ENCODE measurements at regions not wholly inside any gene's neighbourhood (a gene's known extent, or its start where the extent isn't known, plus 50 kb on each side); places are given as distances from the start of the nearest gene placed in this dataset.

DNA sequence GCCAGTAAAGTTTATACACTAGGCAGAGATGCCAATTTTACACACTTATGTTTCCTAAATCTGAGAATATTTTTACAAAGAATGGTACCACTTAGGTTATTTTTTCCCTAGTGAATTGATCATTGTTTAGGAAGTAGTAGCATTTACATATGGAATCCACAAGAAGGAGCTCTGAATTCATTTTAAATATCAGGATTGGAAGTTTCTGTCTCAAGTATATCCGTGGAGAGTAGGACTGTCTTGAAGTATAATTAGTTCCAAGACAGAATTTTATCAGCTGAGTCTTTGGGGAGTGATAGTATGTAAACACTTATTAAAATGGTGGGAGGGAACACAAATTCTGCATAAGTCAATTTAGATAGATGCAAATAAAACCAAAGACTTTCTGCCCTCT is 82.3 kb upstream of the FAM98A start:
- Histone ChIP-seq H3K27me3 (ENCODE audit: low read depth, low read length) (no peaks in the 10 kb centered on the region), H3K27ac (ENCODE audit: low read length) (no peak overlapping the region), H3K36me3 (ENCODE audit: control insufficient read depth in 1 of 2, insufficient read depth in 2 of 2, low read length in 2 of 2) (no peaks in the 10 kb centered on the region), H3K4me3 (ENCODE audit: low read depth in 1 of 2, low read length in 2 of 2) (no peak overlapping the region), H3K9me3 (ENCODE audit: control insufficient read depth in 1 of 2, low read length in 2 of 2) (no peaks in the 10 kb centered on the region), H3K4me1 (ENCODE audit: control insufficient read depth in 1 of 2, insufficient read depth in 2 of 2, low read length in 2 of 2) (no peaks in the 10 kb centered on the region)

DNA sequence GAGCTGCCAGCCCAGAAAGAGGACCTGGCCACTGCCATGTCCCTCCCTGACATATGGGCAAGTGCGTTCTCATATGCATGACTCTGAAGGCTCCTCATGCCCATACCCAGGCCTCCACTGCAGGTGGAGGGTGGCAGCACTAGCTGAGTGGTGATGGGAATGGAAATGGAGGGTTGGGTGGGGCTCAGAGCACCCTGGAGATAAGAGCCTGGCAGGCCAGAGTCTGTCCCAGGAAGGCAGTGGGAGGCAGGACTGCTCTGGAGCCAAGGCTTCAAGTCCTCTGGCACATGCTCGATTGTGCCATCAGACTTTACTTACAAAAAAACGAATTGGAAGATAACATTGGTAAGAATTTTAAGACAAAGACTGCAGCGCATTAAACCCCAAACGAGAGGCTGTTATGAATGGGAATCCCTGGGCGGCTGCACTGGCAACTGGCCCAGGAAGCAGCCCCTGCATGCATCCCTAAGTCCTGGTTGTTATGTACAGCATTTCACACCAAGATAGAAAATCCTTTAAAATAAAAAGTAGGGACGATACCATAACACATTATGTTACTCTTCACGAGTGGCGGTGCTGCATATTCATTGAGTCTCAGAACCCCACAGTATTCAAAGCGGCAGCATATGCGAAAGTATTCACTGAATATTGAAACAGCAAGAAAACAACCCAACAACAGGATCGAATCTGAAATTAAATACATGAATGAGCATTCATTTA is 81.7 kb upstream of the FAM98A start:
- Histone ChIP-seq H3K9me3 (ENCODE audit: control insufficient read depth in 1 of 2, low read length in 2 of 2) (no peaks in the 10 kb centered on the region), H3K27ac (ENCODE audit: low read length) (no peak overlapping the region), H3K4me3 (ENCODE audit: low read depth in 1 of 2, low read length in 2 of 2) (no peak overlapping the region), H3K27me3 (ENCODE audit: low read depth, low read length) (no peaks in the 10 kb centered on the region), H3K4me1 (ENCODE audit: control insufficient read depth in 1 of 2, insufficient read depth in 2 of 2, low read length in 2 of 2) (no peaks in the 10 kb centered on the region), H3K36me3 (ENCODE audit: control insufficient read depth in 1 of 2, insufficient read depth in 2 of 2, low read length in 2 of 2) (no peaks in the 10 kb centered on the region)

DNA sequence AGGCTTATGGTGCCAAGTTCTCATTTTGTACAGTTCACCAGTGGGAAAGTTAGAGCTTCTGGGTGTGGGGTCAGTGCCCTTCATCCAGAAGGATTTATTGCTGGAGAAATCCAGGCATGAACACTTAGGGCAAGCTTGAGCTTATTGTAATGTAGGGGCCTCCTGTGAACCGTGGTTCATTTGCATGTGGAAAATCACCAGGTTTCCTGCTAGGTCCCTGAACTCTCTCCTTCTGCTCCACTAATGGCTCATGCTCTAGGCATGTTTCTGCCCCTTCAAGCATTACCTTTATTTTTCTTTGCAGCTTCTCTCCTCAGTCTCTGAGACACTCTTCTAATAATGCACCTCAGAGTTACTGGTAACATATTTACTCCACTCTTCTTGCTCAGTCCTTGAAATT is 79.3 kb upstream of the FAM98A start:
- Histone ChIP-seq H3K27ac (ENCODE audit: low read length) (no peak overlapping the region), H3K4me3 (ENCODE audit: low read depth in 1 of 2, low read length in 2 of 2) (no peak overlapping the region), H3K9me3 (ENCODE audit: control insufficient read depth in 1 of 2, low read length in 2 of 2) (no peaks in the 10 kb centered on the region), H3K36me3 (ENCODE audit: control insufficient read depth in 1 of 2, insufficient read depth in 2 of 2, low read length in 2 of 2) (no peaks in the 10 kb centered on the region), H3K27me3 (ENCODE audit: low read depth, low read length) (no peaks in the 10 kb centered on the region), H3K4me1 (ENCODE audit: control insufficient read depth in 1 of 2, insufficient read depth in 2 of 2, low read length in 2 of 2) (no peaks in the 10 kb centered on the region)

GRCh38 chr2:33673937-33674336 is 74.8 kb upstream of the FAM98A start:
- H3K27me3 ChIP-seq (ENCODE audit: low read depth, low read length): no peaks in the 10 kb centered on the region
- no peak overlapping the region for H3K27ac ChIP-seq (ENCODE audit: low read length)
- H3K36me3 ChIP-seq (ENCODE audit: control insufficient read depth in 1 of 2, insufficient read depth in 2 of 2, low read length in 2 of 2): no peaks in the 10 kb centered on the region
- no peaks in the 10 kb centered on the region for H3K4me1 ChIP-seq (ENCODE audit: control insufficient read depth in 1 of 2, insufficient read depth in 2 of 2, low read length in 2 of 2)
- H3K9me3 ChIP-seq (ENCODE audit: control insufficient read depth in 1 of 2, low read length in 2 of 2): no peaks in the 10 kb centered on the region
- H3K4me3 ChIP-seq (ENCODE audit: low read depth in 1 of 2, low read length in 2 of 2): no peak overlapping the region

- Histone ChIP-seq H3K36me3 (ENCODE audit: control insufficient read depth in 1 of 2, insufficient read depth in 2 of 2, low read length in 2 of 2) (no peaks in the 10 kb centered on the region), H3K4me3 (ENCODE audit: low read depth in 1 of 2, low read length in 2 of 2) (no peak overlapping the region), H3K9me3 (ENCODE audit: control insufficient read depth in 1 of 2, low read length in 2 of 2) (no peaks in the 10 kb centered on the region), H3K27me3 (ENCODE audit: low read depth, low read length) (no peaks in the 10 kb centered on the region), H3K4me1 (ENCODE audit: control insufficient read depth in 1 of 2, insufficient read depth in 2 of 2, low read length in 2 of 2) (no peaks in the 10 kb centered on the region), H3K27ac (ENCODE audit: low read length) (no peak overlapping the region)
These were observed 73.8 kb upstream of the FAM98A start for GRCh38 chr2:33672896-33673295.

- Histone ChIP-seq H3K36me3 (ENCODE audit: control insufficient read depth in 1 of 2, insufficient read depth in 2 of 2, low read length in 2 of 2) (no peaks in the 10 kb centered on the region), H3K9me3 (ENCODE audit: control insufficient read depth in 1 of 2, low read length in 2 of 2) (no peaks in the 10 kb centered on the region), H3K27ac (ENCODE audit: low read length) (no peak overlapping the region), H3K27me3 (ENCODE audit: low read depth, low read length) (no peaks in the 10 kb centered on the region), H3K4me1 (ENCODE audit: control insufficient read depth in 1 of 2, insufficient read depth in 2 of 2, low read length in 2 of 2) (no peaks in the 10 kb centered on the region), H3K4me3 (ENCODE audit: low read depth in 1 of 2, low read length in 2 of 2) (no peak overlapping the region)
These were observed 73.3 kb upstream of the FAM98A start for GRCh38 chr2:33672389-33672788.

- Histone ChIP-seq H3K36me3 (ENCODE audit: control insufficient read depth in 1 of 2, insufficient read depth in 2 of 2, low read length in 2 of 2) (no peaks in the 10 kb centered on the region), H3K27me3 (ENCODE audit: low read depth, low read length) (no peaks in the 10 kb centered on the region), H3K4me1 (ENCODE audit: control insufficient read depth in 1 of 2, insufficient read depth in 2 of 2, low read length in 2 of 2) (no peaks in the 10 kb centered on the region), H3K4me3 (ENCODE audit: low read depth in 1 of 2, low read length in 2 of 2) (no peak overlapping the region), H3K9me3 (ENCODE audit: control insufficient read depth in 1 of 2, low read length in 2 of 2) (no peaks in the 10 kb centered on the region), H3K27ac (ENCODE audit: low read length) (no peak overlapping the region)
These were observed 72.1 kb upstream of the FAM98A start for GRCh38 chr2:33671198-33671597.

- H3K27me3 ChIP-seq (ENCODE audit: low read depth, low read length): no peaks in the 10 kb centered on the region
- H3K4me1 ChIP-seq (ENCODE audit: control insufficient read depth in 1 of 2, insufficient read depth in 2 of 2, low read length in 2 of 2): no peaks in the 10 kb centered on the region
- H3K4me3 ChIP-seq (ENCODE audit: low read depth in 1 of 2, low read length in 2 of 2): no peak overlapping the region
- H3K36me3 ChIP-seq (ENCODE audit: control insufficient read depth in 1 of 2, insufficient read depth in 2 of 2, low read length in 2 of 2): no peaks in the 10 kb centered on the region
- H3K27ac ChIP-seq (ENCODE audit: low read length): no peak overlapping the region
- no peaks in the 10 kb centered on the region for H3K9me3 ChIP-seq (ENCODE audit: control insufficient read depth in 1 of 2, low read length in 2 of 2)
These were observed 71.4 kb upstream of the FAM98A start for GRCh38 chr2:33670392-33670937.

DNA sequence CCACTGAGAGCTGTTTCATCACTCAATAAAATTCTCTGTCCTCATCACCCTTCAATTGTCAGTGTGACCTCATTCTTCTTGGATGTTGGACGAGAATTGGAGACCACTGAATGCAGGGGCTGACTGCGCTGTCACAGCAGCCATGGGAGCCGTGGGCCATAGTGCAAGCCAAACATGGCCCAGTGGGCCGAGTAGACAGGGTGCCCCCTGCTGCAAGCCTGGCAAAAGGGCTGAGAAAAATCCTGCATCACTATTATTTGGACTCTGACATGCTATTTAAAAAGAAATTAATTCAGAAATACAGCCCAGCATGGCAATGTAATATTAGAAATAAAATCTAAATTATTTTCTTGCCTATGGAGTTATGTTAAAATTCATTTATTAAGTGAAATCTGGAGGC is 67.8 kb upstream of the FAM98A start:
- no peaks in the 10 kb centered on the region for H3K36me3 ChIP-seq (ENCODE audit: control insufficient read depth in 1 of 2, insufficient read depth in 2 of 2, low read length in 2 of 2)
- no peak overlapping the region for H3K4me3 ChIP-seq (ENCODE audit: low read depth in 1 of 2, low read length in 2 of 2)
- H3K27ac ChIP-seq (ENCODE audit: low read length): no peak overlapping the region
- no peaks in the 10 kb centered on the region for H3K4me1 ChIP-seq (ENCODE audit: control insufficient read depth in 1 of 2, insufficient read depth in 2 of 2, low read length in 2 of 2)
- H3K9me3 ChIP-seq (ENCODE audit: control insufficient read depth in 1 of 2, low read length in 2 of 2): no peaks in the 10 kb centered on the region
- H3K27me3 ChIP-seq (ENCODE audit: low read depth, low read length): no peaks in the 10 kb centered on the region

DNA sequence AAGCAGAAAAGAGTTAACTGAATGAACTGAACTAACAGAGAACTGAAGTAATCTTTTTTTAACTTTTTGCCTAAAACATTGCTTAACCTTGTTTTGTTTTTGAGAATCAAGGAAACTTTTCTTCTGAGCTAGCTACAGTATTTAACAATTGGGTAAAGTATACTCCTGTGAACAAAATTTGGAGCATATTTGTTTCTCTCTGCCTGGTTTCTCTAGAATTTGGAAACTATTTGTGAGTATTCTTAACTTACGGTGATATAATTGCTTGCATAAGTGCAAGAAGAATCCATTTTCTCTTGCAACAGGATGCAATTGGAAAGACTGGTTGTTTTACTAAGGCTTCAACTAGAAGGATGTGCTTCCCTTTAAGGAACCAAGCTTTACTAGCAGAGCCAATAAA is 65.9 kb upstream of the FAM98A start:
- Histone ChIP-seq H3K9me3 (ENCODE audit: control insufficient read depth in 1 of 2, low read length in 2 of 2) (no peaks in the 10 kb centered on the region), H3K36me3 (ENCODE audit: control insufficient read depth in 1 of 2, insufficient read depth in 2 of 2, low read length in 2 of 2) (no peaks in the 10 kb centered on the region), H3K27ac (ENCODE audit: low read length) (no peak overlapping the region), H3K4me3 (ENCODE audit: low read depth in 1 of 2, low read length in 2 of 2) (no peak overlapping the region), H3K4me1 (ENCODE audit: control insufficient read depth in 1 of 2, insufficient read depth in 2 of 2, low read length in 2 of 2) (no peaks in the 10 kb centered on the region), H3K27me3 (ENCODE audit: low read depth, low read length) (no peaks in the 10 kb centered on the region)

DNA sequence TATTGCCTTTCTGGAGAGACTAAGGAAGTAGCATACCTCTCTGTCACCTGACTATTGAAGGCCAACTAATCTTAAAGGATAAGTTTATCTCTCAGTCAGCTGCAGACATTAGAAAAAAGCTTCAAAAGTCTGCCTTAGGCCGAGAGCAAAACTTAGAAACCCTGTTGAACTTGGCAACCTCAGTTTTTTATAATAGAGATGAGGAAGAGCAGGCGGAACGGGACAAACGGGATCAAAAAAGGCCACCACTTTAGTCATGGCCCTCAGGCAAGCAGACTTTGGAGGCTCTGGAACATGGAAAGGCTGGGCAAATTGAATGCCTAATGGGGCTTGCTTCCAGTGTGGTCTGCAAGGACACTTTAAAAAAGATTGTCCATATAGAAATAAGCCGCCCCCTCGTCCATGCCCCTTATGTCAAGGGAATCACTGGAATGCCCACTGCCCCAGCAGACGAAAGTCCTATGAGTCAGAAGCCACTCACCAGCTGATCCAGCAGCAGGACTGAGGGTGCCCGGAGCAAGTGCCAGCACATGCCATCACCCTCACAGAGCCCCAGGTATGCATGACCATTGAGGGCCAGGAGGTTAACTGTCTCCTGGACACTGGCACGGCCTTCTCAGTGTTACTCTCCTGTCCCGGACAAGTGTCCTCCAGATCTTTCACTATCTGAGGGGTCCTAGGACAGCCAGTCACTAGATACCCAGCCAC is 61.5 kb upstream of the FAM98A start:
- Histone ChIP-seq H3K27ac (ENCODE audit: low read length) (no peak overlapping the region), H3K9me3 (ENCODE audit: control insufficient read depth in 1 of 2, low read length in 2 of 2) (no peaks in the 10 kb centered on the region), H3K27me3 (ENCODE audit: low read depth, low read length) (no peaks in the 10 kb centered on the region)

More for the DNA sequence above, 61.5 kb upstream of the FAM98A start:
- Histone ChIP-seq H3K4me3 (ENCODE audit: low read depth in 1 of 2, low read length in 2 of 2) (no peak overlapping the region), H3K36me3 (ENCODE audit: control insufficient read depth in 1 of 2, insufficient read depth in 2 of 2, low read length in 2 of 2) (no peaks in the 10 kb centered on the region), H3K4me1 (ENCODE audit: control insufficient read depth in 1 of 2, insufficient read depth in 2 of 2, low read length in 2 of 2) (no peaks in the 10 kb centered on the region)
